Activated CD4-positive, alpha-beta T cell treated with anti-CD3 and anti-CD28 coated beads, Interleukin-10, Interleukin-2, amounts not matched to agents 100 ng/mL and 50 ng/mL, durations not matched to agents 16 hours and 8 hours (primary cell): ENCODE measurements at regions not wholly inside any gene's neighbourhood (a gene's known extent, or its start where the extent isn't known, plus 50 kb on each side); places are given as distances from the start of the nearest gene placed in this dataset.
"Not testable (repeated sequence)": the region's sequence is repeated elsewhere in the genome, so short reads cannot be mapped to it uniquely, and the experiment has no call there.

Source experiments
- DNase-seq: peaks from one replicate; pipeline ENCODE4 v3.0.0-alpha.2; 2020

GRCh38 chr12:30201301-30202160 is 417.8 kb upstream of the TMTC1 start:
- no peak for DNase-seq

GRCh38 chr12:30200864-30201263 is 417.1 kb upstream of the TMTC1 start:
- DNase-seq, result no peak

GRCh38 chr12:30197392-30198057 is 413.8 kb upstream of the TMTC1 start:
- no peak for DNase-seq

- no peak for DNase-seq
These were observed 408.1 kb upstream of the TMTC1 start for GRCh38 chr12:30191696-30192455.

- no peak for DNase-seq
These were observed 405.0 kb upstream of the TMTC1 start for GRCh38 chr12:30188602-30189326.

DNA sequence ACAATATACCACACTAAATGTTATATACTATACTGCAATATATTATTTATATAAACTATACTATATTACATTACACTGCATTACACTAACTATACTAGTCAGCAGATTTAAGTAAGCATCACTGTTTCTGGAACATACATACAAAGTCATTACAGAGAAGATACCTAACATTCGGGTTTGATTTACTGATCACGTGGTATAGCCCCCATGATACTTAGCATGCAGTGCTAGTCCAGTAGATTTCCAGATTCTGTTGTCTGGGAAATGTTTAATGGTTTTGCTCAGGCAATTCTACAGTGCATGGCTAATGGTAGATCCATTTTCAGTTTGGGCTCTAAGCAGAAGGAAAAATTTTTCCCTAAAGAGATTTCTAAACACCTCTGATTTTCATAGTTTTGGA is 403.7 kb upstream of the TMTC1 start:
- DNase-seq, result no peak

DNA sequence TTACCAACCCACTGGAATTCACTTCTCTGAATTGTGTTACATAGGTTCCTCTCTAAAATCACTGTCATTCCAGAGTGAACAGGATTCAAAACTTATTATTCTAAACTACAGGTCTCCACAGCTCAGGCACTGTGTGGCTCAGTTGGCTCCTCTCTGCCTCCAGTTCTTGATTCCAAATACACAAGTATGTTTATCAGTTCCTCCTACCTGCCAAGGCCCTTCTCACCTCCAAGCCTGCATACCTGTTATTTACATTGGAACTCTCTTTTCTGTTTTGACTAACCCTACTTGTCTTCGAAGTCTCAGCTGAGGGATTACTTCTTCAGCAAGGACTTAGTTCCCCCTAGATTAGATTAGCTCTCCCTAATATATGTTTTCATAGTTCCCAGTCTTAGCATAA is 397.6 kb upstream of the TMTC1 start:
- no peak for DNase-seq

- DNase-seq, result no peak
These were observed 396.9 kb upstream of the TMTC1 start for GRCh38 chr12:30180602-30181001.

- no peak for DNase-seq
These were observed 395.2 kb upstream of the TMTC1 start for GRCh38 chr12:30178916-30179315.

DNA sequence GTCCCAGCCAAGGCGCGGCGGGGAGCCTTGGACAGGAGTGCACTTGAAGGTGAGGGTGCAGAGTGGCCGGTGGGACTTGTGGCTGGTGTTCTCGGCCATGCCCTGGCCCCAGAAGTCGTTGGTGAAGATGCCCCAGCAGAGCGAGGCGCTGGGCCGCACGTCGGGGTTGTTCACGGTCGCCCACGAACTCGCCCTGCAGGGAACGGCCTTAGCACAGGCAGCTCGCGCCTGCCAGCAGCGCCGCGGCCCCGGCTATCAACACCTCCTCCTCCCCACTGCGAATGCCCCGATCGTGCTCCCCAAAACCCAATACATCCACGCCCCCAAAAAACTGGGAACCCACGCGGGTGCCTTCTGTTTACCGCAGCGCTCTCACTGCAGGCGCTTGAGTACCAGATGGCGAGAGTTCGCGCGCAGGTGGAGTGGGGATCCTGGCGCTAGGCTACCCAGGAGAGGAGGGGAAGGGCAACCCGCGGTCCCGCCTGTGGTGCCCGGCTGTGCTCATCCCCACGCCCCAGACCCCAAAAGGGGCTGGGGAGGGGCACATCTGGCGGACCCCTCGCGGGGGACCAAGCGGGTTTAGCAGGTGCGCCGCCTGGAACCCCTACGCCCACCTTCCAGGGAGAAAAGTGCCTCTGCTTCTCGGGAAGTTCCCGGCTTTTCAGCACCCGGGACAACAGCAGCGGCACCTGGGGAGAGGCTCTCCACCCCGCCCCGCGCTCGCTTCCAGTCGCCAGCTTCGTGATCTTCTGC is 386.3 kb upstream of the TMTC1 start:
- DNase-seq, result no peak

GRCh38 chr12:30166006-30166795 is 382.5 kb upstream of the TMTC1 start:
- DNase-seq, result no peak

DNA sequence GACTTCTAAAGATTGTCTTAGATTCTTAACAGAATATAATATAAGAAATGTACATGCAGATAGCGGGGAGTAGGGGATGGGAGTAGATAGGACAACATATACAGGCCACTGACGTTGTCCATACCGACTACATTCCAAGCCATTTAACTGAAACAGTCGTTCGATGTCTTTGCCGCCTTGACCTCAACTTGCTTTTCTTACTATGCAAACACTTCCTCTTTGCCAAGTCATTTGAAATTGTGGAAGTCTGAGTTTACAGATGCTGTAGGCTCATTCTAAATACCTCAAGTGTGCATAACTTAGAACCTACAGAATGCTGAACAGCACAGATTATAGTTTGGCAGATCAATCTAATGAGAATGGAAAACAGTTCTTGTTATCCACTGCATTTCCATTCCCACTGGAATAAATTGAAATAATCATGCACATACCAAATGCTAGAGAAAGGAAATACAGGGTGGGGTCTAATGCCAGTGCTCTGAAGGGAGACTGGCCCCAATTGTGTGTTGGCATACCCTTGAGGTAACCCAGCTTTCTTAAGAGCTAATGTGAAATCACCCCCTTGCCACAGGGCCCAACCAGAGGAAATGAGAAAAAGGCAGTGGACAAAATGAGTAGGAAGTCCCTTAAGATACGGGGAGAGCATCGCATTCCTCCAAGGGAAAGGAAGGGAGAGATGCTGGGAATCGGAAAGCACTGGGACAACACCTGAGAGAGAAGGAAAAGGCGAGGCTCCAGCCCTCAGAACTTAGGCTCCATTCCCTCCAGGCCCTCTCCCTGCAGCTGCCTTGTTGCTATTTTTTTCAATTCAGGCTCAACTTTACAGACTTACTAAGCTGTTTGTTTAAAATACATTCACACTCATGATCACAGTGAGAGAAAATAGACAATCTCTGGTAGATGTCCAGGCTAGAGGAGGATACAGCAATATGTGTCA is 380.9 kb upstream of the TMTC1 start:
- DNase-seq, result no peak

GRCh38 chr12:30156833-30157232 is 373.1 kb upstream of the TMTC1 start:
- DNase-seq, result not testable (repeated sequence)

DNA sequence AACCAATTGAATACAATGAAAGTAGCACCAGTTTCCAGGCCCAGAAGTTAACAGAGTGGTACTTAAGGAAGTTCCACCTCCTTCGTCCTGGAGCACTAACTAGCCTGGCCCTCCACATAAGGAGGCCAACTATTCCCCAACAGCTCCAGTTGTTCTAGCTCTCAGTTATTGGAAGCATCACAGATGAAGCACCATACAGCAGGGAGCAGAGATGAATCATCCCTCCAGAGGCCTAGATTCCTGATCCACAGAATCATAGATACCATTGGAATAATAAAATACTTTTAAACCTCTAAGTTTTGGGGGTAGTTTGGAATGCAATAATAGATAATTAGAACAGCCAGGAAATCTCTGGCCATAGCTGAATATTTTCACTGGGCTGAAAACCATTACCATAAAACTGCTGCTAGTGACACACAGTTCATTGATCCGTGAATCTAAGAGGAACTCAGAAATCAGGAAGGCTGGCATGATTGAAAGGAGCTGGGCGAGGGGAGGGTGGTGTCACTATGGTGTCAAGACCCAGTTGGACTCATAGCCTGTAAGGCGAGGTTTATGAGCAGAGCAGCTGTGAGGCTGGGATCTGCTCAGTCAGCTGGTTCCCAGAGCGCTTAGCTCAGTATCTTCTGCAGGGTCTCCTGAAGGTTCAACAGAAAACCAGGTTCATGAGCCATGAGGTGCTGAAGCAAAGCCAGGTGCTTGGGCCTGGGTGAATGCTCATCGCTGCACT is 371.4 kb upstream of the TMTC1 start:
- no peak for DNase-seq

- DNase-seq, result no peak
These were observed 370.2 kb upstream of the TMTC1 start for GRCh38 chr12:30153981-30154380.

GRCh38 chr12:30152705-30153104 is 369.0 kb upstream of the TMTC1 start:
- no peak for DNase-seq

GRCh38 chr12:30151831-30152230 is 368.1 kb upstream of the TMTC1 start:
- DNase-seq, result no peak

- DNase-seq, result no peak
These were observed 362.8 kb upstream of the TMTC1 start for GRCh38 chr12:30146561-30146960.

DNA sequence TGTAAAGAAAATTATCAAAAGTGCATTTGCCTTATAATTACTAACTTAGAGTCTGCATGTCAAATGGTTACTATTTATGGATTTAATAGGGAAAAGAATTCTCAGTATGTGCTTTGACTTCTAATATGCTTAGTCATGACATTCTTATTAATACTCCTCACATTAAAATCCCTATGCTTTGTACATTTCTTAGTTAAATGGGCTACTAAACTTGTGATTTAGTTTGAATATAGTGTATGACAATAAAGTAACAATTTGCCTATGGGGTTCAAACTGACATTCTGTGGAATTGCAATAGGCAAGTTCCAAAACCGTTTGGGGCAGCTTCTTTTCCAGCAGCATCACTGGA is 361.9 kb upstream of the TMTC1 start:
- no peak for DNase-seq
